Activated T-cell treated with anti-CD3 and anti-CD28 coated beads for 1 hour (primary cell): ENCODE measurements at regions not wholly inside any gene's neighbourhood (a gene's known extent, or its start where the extent isn't known, plus 50 kb on each side); places are given as distances from the start of the nearest gene placed in this dataset.

Experiments used
- DNase-seq: peaks from one replicate; pipeline ENCODE4 v3.0.0-alpha.2; 2020; ENCODE audit warnings: low read depth

- DNase-seq, result no peak
These were observed 53.2 kb upstream of the C1QTNF7 start for GRCh38 chr4:15374656-15375055.

GRCh38 chr4:15375667-15376066, 52.2 kb upstream of the C1QTNF7 start:
- no peak for DNase-seq

GRCh38 chr4:15376145-15376544, 51.7 kb upstream of the C1QTNF7 start:
- no peak for DNase-seq

GRCh38 chr4:15376594-15376993, 51.2 kb upstream of the C1QTNF7 start:
- no peak for DNase-seq
